ENCODE measurements at regions not wholly inside any gene's neighbourhood (a gene's known extent, or its start where the extent isn't known, plus 50 kb on each side); places are given as distances from the start of the nearest gene placed in this dataset.
A peak's percentile ranks its signal among the peaks of the same experiment; 100 is the strongest.
"Not testable (repeated sequence)": the region's sequence is repeated elsewhere in the genome, so short reads cannot be mapped to it uniquely, and the experiment has no call there.

GRCh38 chr7:66458991-66459390, 169.7 kb upstream of the KCTD7 start:
- not testable (repeated sequence) for DNase-seq

GRCh38 chr7:66459783-66460413, 168.8 kb upstream of the KCTD7 start:
- DNase-seq = not testable (repeated sequence)

GRCh38 chr7:66460921-66461361, 167.7 kb upstream of the KCTD7 start:
- DNase-seq = no peak

- DNase-seq = not testable (repeated sequence)
These were observed 167.3 kb upstream of the KCTD7 start for GRCh38 chr7:66461397-66461796.

GRCh38 chr7:66462831-66463230, 165.8 kb upstream of the KCTD7 start:
- DNase-seq = not testable (repeated sequence)

GRCh38 chr7:66464059-66464458, 164.6 kb upstream of the KCTD7 start:
- DNase-seq = no peak

- no peak for DNase-seq
These were observed 162.5 kb upstream of the KCTD7 start for GRCh38 chr7:66466081-66466600.

GRCh38 chr7:66467887-66468286, 160.8 kb upstream of the KCTD7 start:
- no peak for DNase-seq

GRCh38 chr7:66473064-66473463, 155.6 kb upstream of the KCTD7 start:
- DNase-seq = not testable (repeated sequence)

GRCh38 chr7:66474441-66474840, 154.2 kb upstream of the KCTD7 start:
- DNase-seq = no peak

GRCh38 chr7:66476056-66476455, 152.6 kb upstream of the KCTD7 start:
- not testable (repeated sequence) for DNase-seq

- DNase-seq = not testable (repeated sequence)
These were observed 150.8 kb upstream of the KCTD7 start for GRCh38 chr7:66477822-66478397.

- DNase-seq = not testable (repeated sequence)
These were observed 147.5 kb upstream of the KCTD7 start for GRCh38 chr7:66481229-66481628.

- not testable (repeated sequence) for DNase-seq
These were observed 139.6 kb upstream of the KCTD7 start for GRCh38 chr7:66489065-66489464.

- not testable (repeated sequence) for DNase-seq
These were observed 138.9 kb upstream of the KCTD7 start for GRCh38 chr7:66489741-66490140.

GRCh38 chr7:66490979-66491378, 137.7 kb upstream of the KCTD7 start:
- DNase-seq = not testable (repeated sequence)

- not testable (repeated sequence) for DNase-seq
These were observed 136.3 kb upstream of the KCTD7 start for GRCh38 chr7:66492405-66492804.

GRCh38 chr7:66493235-66494205, 135.2 kb upstream of the KCTD7 start:
- peak; percentile 97 for DNase-seq

GRCh38 chr7:66497346-66497745, 131.3 kb upstream of the KCTD7 start:
- no peak for DNase-seq

GRCh38 chr7:66500087-66500486, 128.6 kb upstream of the KCTD7 start:
- no peak for DNase-seq

GRCh38 chr7:66502230-66503035, 126.2 kb upstream of the KCTD7 start:
- no peak for DNase-seq

GRCh38 chr7:66503036-66503370, 125.7 kb upstream of the KCTD7 start:
- DNase-seq = no peak
